GM18517 (cell line): ENCODE measurements at regions not wholly inside any gene's neighbourhood (a gene's known extent, or its start where the extent isn't known, plus 50 kb on each side); places are given as distances from the start of the nearest gene placed in this dataset.

Experiments
- ATAC-seq: cut with Tn5 transposase; IDR thresholded peaks from one replicate; pipeline ENCODE4 v1.9.1; 2021; ENCODE audit warnings: mild to moderate bottlenecking, moderate library complexity; ENCODE audit not compliant: unreplicated experiment

DNA sequence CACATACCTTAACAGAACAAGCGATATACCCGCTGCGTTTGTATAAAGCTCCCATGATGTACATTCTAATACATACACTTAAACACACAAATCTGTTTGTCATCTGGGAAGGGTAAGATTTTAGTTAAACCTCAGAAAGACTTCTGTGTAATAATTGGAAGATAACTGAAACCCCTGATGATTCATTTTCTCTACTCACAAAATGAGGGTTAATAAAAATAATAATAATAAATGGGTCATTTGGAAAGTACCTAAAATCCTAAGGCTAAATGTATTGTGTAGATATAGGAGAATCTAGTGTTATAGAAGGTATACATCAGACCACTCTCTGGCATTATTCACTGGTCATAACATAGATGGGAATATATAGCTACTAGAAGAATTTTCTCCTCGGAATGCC is 64.7 kb upstream of the SOX9 start:
- ATAC-seq, result no peak

DNA sequence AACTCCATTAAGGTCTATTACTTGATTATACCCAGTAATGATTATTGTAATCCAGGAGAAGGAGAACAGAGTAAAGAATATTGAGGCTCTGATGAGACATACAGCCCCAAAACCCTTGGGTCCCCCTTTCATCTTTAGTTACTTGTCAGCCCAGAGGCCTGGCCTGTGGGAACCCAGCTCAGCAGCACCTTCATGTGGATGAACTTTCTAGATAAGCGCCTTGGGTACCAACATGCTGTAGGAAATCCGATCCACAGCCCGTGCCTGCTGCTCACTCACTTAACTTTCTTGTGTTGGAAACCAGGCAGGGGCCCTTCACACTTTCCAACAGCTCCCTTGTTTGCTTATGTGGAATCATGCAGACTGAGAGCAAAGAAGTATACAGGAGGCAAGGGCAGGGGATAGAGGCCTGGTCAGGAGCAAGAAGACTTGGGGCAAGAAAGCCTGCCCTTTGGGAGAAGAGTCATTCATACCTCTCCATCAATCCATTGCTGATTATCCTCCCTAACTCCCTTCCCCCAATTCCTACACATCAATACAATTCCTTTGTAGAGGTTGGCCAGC is 64.0 kb upstream of the SOX9 start:
- no peak for ATAC-seq

DNA sequence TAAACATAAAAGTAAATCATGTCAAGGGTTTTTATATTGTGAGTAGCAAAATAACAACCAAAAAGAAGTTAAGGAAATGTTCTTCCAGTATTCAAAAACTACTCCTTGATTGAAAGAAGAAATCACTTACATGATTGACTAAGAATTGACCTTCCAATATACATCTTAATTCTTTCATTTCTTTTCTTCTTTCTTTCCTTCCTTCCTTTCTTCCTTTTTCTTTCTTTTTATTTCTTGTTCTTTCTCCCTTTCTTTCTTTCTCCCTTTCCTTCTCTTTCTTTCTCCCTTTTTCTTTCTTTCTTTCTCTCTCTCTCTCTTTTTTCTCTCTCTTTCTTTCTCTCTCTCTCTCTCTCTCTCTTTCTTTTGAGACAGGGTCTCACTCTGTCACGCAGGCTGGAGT is 60.7 kb upstream of the SOX9 start:
- no peak for ATAC-seq

DNA sequence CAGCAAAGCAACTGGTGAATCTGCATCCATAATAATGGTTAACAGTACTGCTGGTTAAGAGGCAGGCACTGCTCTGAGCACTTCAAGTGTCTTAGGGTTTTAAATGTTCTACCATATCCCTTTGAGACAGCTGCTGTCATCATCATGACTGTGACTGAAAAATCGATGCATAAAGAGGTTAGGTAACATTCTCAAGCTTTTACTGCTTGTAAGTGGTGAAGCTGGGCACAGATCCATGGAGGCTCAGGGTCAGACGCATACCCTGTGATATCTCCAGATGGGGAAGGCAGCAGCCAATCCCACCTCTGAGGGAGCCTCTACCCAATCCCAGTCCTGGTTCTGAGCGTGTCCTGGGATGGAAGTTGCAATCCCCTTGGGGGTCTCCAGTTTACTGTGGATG is 57.6 kb upstream of the SOX9 start:
- ATAC-seq, result no peak

- no peak for ATAC-seq
These were observed 56.9 kb upstream of the SOX9 start for GRCh38 chr17:72063756-72064450.

GRCh38 chr17:72064606-72065193 is 56.1 kb upstream of the SOX9 start:
- ATAC-seq, result no peak

- ATAC-seq, result no peak
These were observed 55.3 kb upstream of the SOX9 start for GRCh38 chr17:72065556-72065955.

- no peak for ATAC-seq
These were observed 52.2 kb upstream of the SOX9 start for GRCh38 chr17:72068643-72069042.

DNA sequence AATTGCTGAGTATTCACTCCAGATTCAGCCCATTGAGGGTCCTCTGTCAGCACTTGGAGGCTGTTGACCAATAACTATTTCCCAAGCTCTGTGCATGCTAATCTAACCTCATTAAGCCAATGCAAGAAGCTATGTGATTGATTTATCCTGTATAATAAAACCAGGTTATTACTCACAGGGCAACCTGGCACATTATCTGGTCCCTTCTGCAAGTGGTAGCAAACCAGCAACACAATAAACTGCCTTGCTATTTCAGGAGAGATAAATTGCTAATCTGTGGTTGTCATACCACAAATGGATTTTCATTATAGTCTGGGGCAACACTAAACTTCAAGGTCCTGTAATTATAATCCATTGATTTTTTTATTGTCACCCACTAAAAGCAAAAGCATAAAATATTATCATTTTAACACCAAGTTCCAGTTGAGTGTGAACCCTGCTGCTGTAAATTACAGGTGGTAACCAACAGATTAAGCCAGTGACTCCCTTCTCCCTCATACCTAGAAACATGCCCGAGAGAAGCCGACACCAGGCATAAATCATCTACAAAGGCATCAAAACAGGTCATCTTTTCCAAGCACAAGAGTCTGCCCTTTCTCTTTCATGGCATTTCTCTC is 51.1 kb upstream of the SOX9 start:
- no peak for ATAC-seq
